HFFc6 (cell line): ENCODE measurements at regions not wholly inside any gene's neighbourhood (a gene's known extent, or its start where the extent isn't known, plus 50 kb on each side); places are given as distances from the start of the nearest gene placed in this dataset.

Experiments used
- DNase-seq: peaks from one replicate; pipeline ENCODE4 v3.0.0-alpha.2; 2018
- H3K27ac Mint-ChIP-seq: 2 replicates; pipeline ENCODE4 v1.8.0; 2020; ENCODE audit warnings: mild to moderate bottlenecking, mixed read lengths
- H3K27me3 Mint-ChIP-seq: 2 replicates; pipeline ENCODE4 v1.8.0; 2021; ENCODE audit warnings: mild to moderate bottlenecking, moderate library complexity, mixed read lengths; ENCODE audit not compliant: insufficient read depth
- H3K36me3 Mint-ChIP-seq: 2 replicates; pipeline ENCODE4 v1.8.0; 2021; ENCODE audit warnings: low read depth, mixed read lengths
- H3K4me1 Mint-ChIP-seq: 2 replicates; pipeline ENCODE4 v1.8.0; 2020; ENCODE audit warnings: low read depth, mixed read lengths
- H3K4me3 Mint-ChIP-seq: 2 replicates; pipeline ENCODE4 v1.8.0; 2020; ENCODE audit warnings: mild to moderate bottlenecking, moderate library complexity, mixed read lengths
- H3K9me3 Mint-ChIP-seq: 2 replicates; pipeline ENCODE4 v1.8.0; 2020; ENCODE audit warnings: mild to moderate bottlenecking, mixed read lengths
- TF ChIP-seq, protein P1 (sequence below): fragments of 200-600 bp; sonication (generic); IDR thresholded peaks from 2 replicates; pipeline ENCODE4 v1.5.0; 2021; ENCODE audit warnings: antibody characterized with exemption, mild to moderate bottlenecking

DNA sequence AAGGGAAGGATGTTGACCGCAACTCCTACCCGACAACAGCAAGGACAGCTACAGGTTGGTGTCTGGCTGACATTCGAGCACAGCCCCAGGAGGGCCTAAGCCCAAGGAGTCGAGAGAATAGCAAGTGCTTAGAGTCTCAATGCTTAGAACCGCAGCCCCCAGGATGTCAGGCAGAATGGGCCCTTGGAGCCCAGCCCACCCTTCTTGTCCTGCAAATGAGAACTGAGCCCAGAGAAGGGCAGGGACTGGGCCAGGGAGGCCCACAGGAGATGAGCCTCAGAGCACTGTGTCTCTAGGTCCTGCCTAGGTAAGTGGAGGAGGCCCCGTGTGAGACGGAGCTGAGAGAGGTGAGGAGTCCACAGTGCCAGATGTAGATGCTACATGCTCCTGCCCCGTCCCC lies 173.3 kb upstream of the ZMIZ1 start:
- Mint-ChIP-seq H3K4me3 (no peak overlapping the region), H3K4me1 (no peaks in the 10 kb centered on the region), H3K36me3 (no peaks in the 10 kb centered on the region), H3K27ac (no peak overlapping the region), H3K27me3 (peaks cover 46% of the 10 kb centered on the region), H3K9me3 (no peaks in the 10 kb centered on the region)
- TF ChIP-seq, protein P1, sequence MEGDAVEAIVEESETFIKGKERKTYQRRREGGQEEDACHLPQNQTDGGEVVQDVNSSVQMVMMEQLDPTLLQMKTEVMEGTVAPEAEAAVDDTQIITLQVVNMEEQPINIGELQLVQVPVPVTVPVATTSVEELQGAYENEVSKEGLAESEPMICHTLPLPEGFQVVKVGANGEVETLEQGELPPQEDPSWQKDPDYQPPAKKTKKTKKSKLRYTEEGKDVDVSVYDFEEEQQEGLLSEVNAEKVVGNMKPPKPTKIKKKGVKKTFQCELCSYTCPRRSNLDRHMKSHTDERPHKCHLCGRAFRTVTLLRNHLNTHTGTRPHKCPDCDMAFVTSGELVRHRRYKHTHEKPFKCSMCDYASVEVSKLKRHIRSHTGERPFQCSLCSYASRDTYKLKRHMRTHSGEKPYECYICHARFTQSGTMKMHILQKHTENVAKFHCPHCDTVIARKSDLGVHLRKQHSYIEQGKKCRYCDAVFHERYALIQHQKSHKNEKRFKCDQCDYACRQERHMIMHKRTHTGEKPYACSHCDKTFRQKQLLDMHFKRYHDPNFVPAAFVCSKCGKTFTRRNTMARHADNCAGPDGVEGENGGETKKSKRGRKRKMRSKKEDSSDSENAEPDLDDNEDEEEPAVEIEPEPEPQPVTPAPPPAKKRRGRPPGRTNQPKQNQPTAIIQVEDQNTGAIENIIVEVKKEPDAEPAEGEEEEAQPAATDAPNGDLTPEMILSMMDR: no peak
- DNase-seq: no peak

DNA sequence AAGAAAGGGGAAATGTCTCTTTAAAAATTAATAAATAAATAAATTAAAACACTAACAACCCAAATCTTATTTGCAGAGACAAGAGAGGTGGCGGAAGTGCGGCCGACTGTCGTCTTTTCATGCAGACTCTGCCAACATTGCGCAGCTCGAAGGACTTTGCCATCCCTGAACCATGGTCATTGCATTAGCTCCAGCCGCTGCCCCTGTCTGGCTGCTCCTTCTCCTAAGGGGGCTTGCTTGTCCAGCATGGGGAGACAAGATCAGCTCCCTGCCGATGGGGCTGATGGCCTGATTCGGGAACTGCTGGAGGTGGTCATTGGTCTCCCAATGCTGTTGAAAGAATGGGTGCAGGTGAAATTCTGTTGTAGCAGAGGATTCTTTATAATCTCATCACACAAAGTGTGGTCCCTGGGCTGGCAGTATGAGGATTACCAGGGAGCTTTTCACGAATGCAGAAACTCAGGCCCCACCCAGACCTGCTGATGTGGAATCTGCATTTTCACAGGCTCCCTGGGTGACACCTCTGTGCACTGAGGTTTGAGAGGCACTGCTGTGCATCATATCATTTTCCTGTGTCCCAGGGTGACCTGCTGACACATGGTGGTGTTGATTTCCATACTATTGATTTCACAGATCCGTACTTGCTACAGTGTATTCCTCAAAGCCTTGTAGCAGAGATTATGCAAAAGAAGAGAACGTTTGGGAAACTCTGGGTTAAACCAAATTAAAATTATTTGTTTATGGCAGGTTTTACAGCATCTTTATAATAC lies 172.4 kb upstream of the ZMIZ1 start:
- H3K9me3 Mint-ChIP-seq: no peaks in the 10 kb centered on the region
- H3K27me3 Mint-ChIP-seq: peaks cover 42% of the 10 kb centered on the region
- no peak overlapping the region for H3K4me3 Mint-ChIP-seq
- TF ChIP-seq, protein P1: no peak
- no peak overlapping the region for H3K27ac Mint-ChIP-seq
- DNase-seq: no peak
- no peaks in the 10 kb centered on the region for H3K36me3 Mint-ChIP-seq
- no peaks in the 10 kb centered on the region for H3K4me1 Mint-ChIP-seq

DNA sequence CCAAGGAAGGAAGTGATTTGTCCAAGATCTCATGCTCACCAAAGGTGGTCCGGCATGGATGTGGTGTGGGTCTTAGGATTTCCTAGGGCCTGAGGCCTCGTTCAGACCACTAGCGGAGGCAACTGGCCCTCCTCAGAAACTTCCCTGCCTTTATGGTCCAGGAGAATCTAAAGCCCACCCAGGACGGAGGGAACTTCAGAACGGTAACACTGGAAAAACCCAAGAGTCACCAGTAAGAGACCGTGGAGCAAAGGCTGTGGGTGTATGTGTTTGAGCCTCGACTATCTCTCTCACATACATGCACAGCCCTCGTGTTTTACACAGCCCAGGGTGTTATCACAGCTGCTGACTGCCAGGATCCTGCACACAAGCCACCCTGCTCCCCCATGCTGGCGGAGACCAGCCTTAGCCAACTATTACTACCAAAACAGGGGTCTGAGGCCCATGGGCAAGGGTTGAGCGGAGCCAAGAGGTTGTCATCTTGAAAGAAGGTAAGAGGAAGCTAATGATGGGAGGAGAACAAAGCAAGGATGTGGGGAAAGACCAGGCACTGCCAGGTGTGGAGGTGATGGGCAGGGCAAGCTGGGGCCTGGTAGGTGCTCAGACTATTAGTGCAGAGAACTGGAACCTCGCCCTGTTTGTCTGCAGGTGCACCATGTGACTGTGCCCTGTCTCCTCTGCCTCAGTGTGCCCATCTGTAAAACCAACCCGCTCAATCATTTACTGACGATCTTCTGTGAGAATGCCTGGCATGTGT lies 170.2 kb upstream of the ZMIZ1 start:
- TF ChIP-seq, protein P1: no peak
- DNase-seq: no peak
- Mint-ChIP-seq H3K4me1 (no peaks in the 10 kb centered on the region), H3K36me3 (no peaks in the 10 kb centered on the region), H3K27ac (no peak overlapping the region), H3K9me3 (no peaks in the 10 kb centered on the region), H3K27me3 (peaks cover 30% of the 10 kb centered on the region), H3K4me3 (no peak overlapping the region)

- no peaks in the 10 kb centered on the region for H3K4me1 Mint-ChIP-seq
- H3K27me3 Mint-ChIP-seq: peaks cover 27% of the 10 kb centered on the region
- no peak overlapping the region for H3K27ac Mint-ChIP-seq
- TF ChIP-seq, protein P1: no peak
- no peaks in the 10 kb centered on the region for H3K36me3 Mint-ChIP-seq
- no peak overlapping the region for H3K4me3 Mint-ChIP-seq
- no peak for DNase-seq
- no peaks in the 10 kb centered on the region for H3K9me3 Mint-ChIP-seq
Observed at GRCh38 chr10:78899098-78899754, 169.5 kb upstream of the ZMIZ1 start.

GRCh38 chr10:78899996-78900714 lies 168.6 kb upstream of the ZMIZ1 start:
- H3K36me3 Mint-ChIP-seq: no peaks in the 10 kb centered on the region
- no peak overlapping the region for H3K4me3 Mint-ChIP-seq
- peaks cover 24% of the 10 kb centered on the region for H3K27me3 Mint-ChIP-seq
- H3K27ac Mint-ChIP-seq: no peak overlapping the region
- H3K4me1 Mint-ChIP-seq: no peaks in the 10 kb centered on the region
- DNase-seq: no peak
- no peaks in the 10 kb centered on the region for H3K9me3 Mint-ChIP-seq
- TF ChIP-seq, protein P1: no peak
